Thymus (tissue), 11 donors: ENCODE measurements at regions not wholly inside any gene's neighbourhood (a gene's known extent, or its start where the extent isn't known, plus 50 kb on each side); places are given as distances from the start of the nearest gene placed in this dataset.

Experiments
- DNase-seq, 9 donors: peaks; one replicate each; pipeline ENCODE4 v3.0.0-alpha.2; 2013; ENCODE audit warnings: low spot score in 9 of 9, low read depth in 6 of 9, missing footprints in 1 of 9
- H3K27ac ChIP-seq, 2 donors: one replicate each; pipeline ENCODE4 v1.5.1; 2013; ENCODE audit warnings: control low read depth in 1 of 2, low read depth in 1 of 2, low read length in 1 of 2, mild to moderate bottlenecking in 1 of 2, moderate library complexity in 1 of 2
- H3K27me3 ChIP-seq, 2 donors: one replicate each; pipeline ENCODE4 v1.5.1; 2013; ENCODE audit warnings: low read length in 1 of 2; ENCODE audit not compliant: control insufficient read depth in 2 of 2, insufficient read depth in 1 of 2
- H3K36me3 ChIP-seq, 2 donors: one replicate each; pipeline ENCODE4 v1.5.1; 2013; ENCODE audit warnings: low read length in 1 of 2, mild to moderate bottlenecking in 1 of 2, moderate library complexity in 1 of 2; ENCODE audit not compliant: control insufficient read depth in 2 of 2, insufficient read depth in 2 of 2
- H3K4me1 ChIP-seq, 2 donors: one replicate each; pipeline ENCODE4 v1.5.1; 2013; ENCODE audit warnings: low read length in 2 of 2; ENCODE audit not compliant: control insufficient read depth in 2 of 2, insufficient read depth in 2 of 2
- H3K4me3 ChIP-seq, 2 donors: one replicate each; pipeline ENCODE4 v1.5.1; 2013; ENCODE audit warnings: low read length in 2 of 2, control low read depth in 1 of 2, mild to moderate bottlenecking in 1 of 2
- H3K9me3 ChIP-seq, 2 donors: one replicate each; pipeline ENCODE4 v1.5.1; 2013; ENCODE audit warnings: low read length in 1 of 2, mild to moderate bottlenecking in 1 of 2; ENCODE audit not compliant: control insufficient read depth in 2 of 2, insufficient read depth in 1 of 2
- WGBS: extraction: QIAGEN DNeasy Blood & Tissue Kit; methylation state at CpG from one replicate; pipeline ENCODE4 v1.1.7; 2013; 5-methylcytosine and 5-hydroxymethylcytosine counted together
- donor health status: healthy.

DNA sequence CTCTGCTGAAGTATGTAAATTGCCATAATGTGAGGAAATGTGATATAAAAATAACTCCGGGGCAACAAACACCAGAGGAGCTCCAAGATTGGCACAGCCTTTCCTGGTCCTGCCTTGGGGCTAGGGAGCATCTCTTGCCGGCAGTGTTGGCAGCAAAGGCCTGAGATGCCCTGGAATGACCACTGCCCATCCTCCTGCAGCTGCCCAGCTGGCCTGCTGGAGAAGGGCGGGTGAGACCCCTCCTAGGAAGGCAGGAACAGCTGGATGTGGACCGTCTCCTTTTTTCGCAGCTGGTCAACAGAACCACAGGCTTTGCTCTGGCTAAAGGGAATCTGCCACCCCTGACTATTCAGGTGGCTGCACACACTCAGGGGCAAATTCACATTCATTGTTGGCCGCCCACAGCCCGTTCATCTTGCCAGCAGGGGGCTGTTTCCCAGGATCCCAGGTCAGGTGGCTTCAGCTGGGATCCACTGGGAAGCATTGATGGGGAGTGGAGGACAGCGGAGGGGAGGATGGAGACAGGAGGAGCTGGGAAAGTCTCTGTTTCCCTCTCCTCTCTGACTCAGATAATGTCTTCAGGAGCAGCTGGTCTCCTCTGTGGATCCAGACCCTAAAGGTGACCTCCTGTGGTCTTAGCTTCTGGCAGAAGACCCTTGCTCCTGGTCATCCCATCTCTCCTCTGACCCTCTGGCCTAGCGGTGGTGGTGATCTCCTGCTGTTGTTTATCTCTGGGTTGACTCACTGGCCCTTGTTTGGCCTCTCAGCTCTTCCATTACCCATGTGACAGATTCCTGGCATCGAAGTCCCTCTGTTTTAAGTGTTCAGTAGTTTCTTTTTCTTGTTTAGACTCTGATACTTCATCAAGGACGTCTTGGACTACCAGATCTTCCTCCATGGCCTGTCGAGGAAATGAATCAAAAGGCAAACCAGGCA lies 336.7 kb downstream of the DHX35 start:
- no peak for DNase-seq
- Histone ChIP-seq H3K27ac (no peak overlapping the region), H3K4me1 (no peaks in the 10 kb centered on the region), H3K27me3 (no peaks in the 10 kb centered on the region), H3K9me3 (no peaks in the 10 kb centered on the region), H3K36me3 (no peaks in the 10 kb centered on the region), H3K4me3 (no peak overlapping the region)
- WGBS = 80% methylated on average over 12 of the region's 12 CpGs

DNA sequence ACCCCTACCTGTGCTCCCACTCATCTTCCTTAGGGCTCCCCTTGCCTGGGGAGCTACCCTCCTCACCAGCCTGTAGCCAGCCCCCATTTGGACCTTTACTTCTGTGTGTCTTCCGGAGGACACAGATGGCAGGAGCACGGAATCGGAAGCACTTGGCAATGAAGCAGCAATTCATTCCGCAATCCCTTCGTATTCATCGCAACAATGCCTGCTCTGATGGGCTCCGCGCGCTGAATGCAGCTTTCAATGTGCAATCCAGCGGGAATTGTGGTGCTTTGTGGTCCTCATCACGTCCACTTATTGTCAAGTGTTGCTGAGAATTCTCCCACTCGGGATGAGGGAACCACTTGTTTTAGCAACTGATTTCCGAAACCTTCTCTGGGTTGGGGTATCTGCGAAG lies 336.0 kb downstream of the DHX35 start:
- no peaks in the 10 kb centered on the region for H3K4me1 ChIP-seq
- no peak overlapping the region for H3K27ac ChIP-seq
- no peaks in the 10 kb centered on the region for H3K9me3 ChIP-seq
- no peaks in the 10 kb centered on the region for H3K27me3 ChIP-seq
- H3K4me3 ChIP-seq = no peak overlapping the region
- no peak for DNase-seq
- 94% methylated on average over 14 of the region's 14 CpGs for WGBS
- no peaks in the 10 kb centered on the region for H3K36me3 ChIP-seq

DNA sequence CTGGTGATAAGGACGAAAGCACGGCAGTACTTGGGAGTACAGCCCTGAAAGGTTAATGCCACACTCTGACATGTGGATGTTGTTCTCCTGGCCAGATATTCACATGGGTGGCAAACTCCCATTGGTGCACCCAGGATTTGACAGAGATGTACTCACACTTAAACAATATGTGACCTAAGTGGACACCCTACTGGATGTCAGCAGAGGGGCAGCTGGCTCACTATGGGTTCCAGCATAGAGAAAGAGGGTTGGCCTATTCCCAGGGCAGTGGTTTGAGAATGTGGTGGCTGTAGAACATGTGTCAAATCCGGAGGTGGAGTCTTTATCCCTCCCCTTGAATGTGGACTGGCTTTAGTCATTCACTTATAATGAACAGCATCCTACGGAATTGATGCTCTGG lies 333.2 kb downstream of the DHX35 start:
- WGBS = 79% methylated on average over 4 of the region's 4 CpGs
- no peak for DNase-seq

DNA sequence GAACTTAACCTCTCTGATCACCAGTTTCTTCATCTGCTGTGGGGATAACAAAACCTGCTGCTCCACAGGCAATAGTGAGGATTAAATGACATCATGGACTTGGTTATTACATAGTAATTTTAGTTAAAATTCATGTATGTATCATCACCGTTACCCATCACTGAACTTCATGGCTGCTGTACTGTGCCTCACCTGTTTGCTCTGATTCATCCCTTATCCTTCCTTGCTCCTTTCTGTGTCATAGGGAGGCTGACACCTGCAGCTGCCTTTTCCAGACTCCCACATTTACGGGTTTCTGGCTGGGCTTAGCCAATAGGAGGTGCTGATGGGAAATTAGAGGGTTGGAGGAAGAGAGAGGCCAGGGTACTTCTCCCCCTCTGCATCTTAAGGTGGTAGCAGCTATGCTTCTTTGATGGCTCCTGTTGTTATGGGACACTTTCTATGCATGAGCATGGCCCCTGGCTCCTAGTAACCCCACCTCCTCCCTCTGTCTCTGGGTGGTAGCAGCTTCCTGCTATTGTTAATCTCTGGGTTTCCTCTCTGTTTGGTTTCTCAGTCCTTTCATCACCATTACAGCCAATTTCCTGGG lies 332.1 kb downstream of the DHX35 start:
- WGBS = 74% methylated on average over 2 of the region's 2 CpGs
- DNase-seq = no peak
- Histone ChIP-seq H3K27ac (no peak overlapping the region), H3K36me3 (no peaks in the 10 kb centered on the region), H3K9me3 (no peaks in the 10 kb centered on the region), H3K4me3 (no peak overlapping the region), H3K4me1 (no peaks in the 10 kb centered on the region), H3K27me3 (no peaks in the 10 kb centered on the region)

More for the DNA sequence above, 333.2 kb downstream of the DHX35 start:
- Histone ChIP-seq H3K9me3 (no peaks in the 10 kb centered on the region), H3K27me3 (no peaks in the 10 kb centered on the region), H3K4me1 (no peaks in the 10 kb centered on the region), H3K4me3 (no peak overlapping the region), H3K36me3 (no peaks in the 10 kb centered on the region), H3K27ac (no peak overlapping the region)

DNA sequence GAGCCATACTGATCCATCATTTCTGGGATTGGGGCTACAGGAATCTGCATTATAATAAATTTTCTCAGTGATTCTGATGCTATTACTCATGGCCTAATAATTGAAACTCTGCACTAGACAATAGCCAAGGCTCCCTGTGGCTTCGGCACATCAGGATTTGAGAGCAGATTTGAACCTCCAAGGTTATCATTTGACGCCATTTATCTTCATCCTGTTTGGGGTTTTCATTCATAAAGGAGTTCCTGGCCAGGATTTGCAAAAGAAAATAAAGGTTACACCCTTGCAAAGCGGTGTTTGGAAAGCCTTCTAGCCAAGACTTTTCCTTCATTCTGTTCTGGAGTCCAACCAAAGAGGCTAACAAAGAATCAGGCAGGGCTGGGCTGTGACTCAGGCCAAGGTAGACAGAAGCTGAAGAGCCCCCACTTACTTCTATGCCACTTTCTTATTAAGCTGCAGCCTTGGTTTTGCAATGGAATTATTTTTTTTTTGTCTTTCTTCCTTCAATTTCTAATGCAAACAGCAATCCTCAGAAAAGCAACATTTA lies 330.1 kb downstream of the DHX35 start:
- Histone ChIP-seq H3K9me3 (no peaks in the 10 kb centered on the region), H3K27ac (no peak overlapping the region), H3K27me3 (no peaks in the 10 kb centered on the region), H3K36me3 (no peaks in the 10 kb centered on the region), H3K4me3 (no peak overlapping the region), H3K4me1 (no peaks in the 10 kb centered on the region)
- 85% methylated on average over 3 of the region's 3 CpGs for WGBS
- no peak for DNase-seq

DNA sequence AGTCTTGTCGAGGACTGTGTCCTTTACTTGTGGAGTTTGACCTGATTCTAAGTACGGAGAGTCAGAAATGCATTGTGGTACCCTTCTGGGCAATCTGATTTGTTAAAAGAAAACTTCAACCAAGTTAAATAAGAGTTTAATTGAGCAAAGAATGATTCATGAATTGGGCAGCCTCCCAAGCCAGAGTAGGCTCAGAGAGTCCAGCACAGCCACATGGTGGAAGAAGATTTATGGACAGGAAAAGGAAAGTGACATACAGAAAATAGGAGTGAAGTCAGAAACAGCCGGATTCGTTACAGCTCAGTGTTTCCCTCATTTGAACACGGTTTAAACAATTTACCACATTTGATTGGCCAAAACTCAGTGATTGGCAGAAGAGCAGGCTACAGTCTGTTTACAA lies 329.2 kb downstream of the DHX35 start:
- Histone ChIP-seq H3K4me1 (no peaks in the 10 kb centered on the region), H3K27me3 (no peaks in the 10 kb centered on the region), H3K36me3 (no peaks in the 10 kb centered on the region), H3K27ac (no peak overlapping the region), H3K4me3 (no peak overlapping the region), H3K9me3 (no peaks in the 10 kb centered on the region)
- no peak for DNase-seq
- WGBS = 63% methylated on average over 5 of the region's 5 CpGs

DNA sequence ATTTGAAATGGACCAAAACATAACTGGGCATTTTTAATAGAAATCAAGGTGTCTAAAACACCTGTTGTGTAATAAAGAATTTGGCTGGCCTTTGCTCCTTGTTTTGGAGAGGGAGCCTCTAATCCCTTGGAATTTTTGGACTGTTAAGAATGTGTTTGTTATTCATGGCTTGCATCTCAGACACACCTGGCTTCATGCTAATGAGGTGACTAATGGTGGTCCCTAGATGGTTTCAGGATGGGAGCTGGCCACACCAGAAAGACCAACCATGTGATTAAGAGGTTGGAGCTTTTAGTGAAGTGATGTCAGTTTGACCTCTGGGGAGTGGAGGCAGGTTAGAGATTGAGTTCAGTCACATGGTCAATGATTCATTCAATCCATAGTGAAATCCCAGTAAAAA lies 328.4 kb downstream of the DHX35 start:
- H3K36me3 ChIP-seq = no peaks in the 10 kb centered on the region

DNA sequence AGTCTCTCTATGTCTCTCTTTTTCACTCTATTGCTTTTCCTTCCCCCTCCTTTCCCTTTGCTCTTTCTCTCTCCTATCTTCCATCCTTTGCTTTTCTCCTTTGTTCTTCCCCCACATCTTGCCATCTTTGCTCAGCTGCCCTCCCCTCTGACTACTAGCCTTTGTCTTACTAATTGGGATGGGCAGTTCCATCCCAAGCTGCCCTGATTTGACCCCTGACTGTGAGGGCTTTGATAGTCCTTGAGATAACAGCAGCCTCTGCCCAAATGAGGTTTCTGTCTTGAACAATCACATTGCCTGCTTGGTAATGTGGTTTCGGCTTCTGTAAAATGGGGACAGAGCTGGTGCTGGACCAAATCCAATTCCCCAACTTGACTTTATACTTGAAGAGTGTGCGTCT lies 327.7 kb downstream of the DHX35 start:
- WGBS = 97% methylated on average over 2 of the region's 2 CpGs
- Histone ChIP-seq H3K27ac (no peak overlapping the region), H3K27me3 (no peaks in the 10 kb centered on the region), H3K36me3 (no peaks in the 10 kb centered on the region), H3K9me3 (no peaks in the 10 kb centered on the region), H3K4me3 (no peak overlapping the region), H3K4me1 (no peaks in the 10 kb centered on the region)
- DNase-seq = no peak

More for the DNA sequence above, 328.4 kb downstream of the DHX35 start:
- H3K27ac ChIP-seq = no peak overlapping the region
- no peak overlapping the region for H3K4me3 ChIP-seq
- DNase-seq = no peak
- no peaks in the 10 kb centered on the region for H3K9me3 ChIP-seq
- H3K27me3 ChIP-seq = no peaks in the 10 kb centered on the region
- H3K4me1 ChIP-seq = no peaks in the 10 kb centered on the region

DNA sequence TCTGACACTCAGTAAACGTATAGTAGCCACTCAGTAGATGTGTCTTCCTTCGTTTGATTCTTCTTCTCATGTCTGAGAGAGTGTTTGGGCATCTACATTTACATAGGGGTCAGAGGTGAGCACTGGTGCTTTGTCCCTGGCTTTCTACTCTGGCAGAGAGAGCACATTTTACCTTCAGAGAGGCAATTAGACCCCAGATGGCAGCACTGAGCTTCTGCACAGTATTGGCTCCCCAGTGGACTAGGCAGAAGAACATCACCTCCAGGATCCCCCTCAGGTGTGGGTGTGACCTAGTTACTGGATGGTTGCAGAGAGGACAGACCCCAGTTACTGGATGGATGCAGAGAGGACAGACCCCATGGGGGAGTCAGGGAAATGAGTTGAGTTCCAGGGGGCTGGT lies 327.2 kb downstream of the DHX35 start:
- H3K27ac ChIP-seq = no peak overlapping the region
- H3K4me1 ChIP-seq = no peaks in the 10 kb centered on the region
- no peaks in the 10 kb centered on the region for H3K9me3 ChIP-seq
- H3K27me3 ChIP-seq = no peaks in the 10 kb centered on the region
- H3K4me3 ChIP-seq = no peak overlapping the region
- WGBS = 64% methylated on average over 2 of the region's 2 CpGs
- DNase-seq = no peak
- no peaks in the 10 kb centered on the region for H3K36me3 ChIP-seq
